Non-pigmented ciliary epithelial cell (primary cell): ENCODE measurements at regions not wholly inside any gene's neighbourhood (a gene's known extent, or its start where the extent isn't known, plus 50 kb on each side); places are given as distances from the start of the nearest gene placed in this dataset.
"Not testable (repeated sequence)": the region's sequence is repeated elsewhere in the genome, so short reads cannot be mapped to it uniquely, and the experiment has no call there.

Experiments used
- DNase-seq: peaks from one replicate; pipeline ENCODE4 v3.0.0-alpha.2; 2010; ENCODE audit warnings: low read depth

GRCh38 chrX:40373025-40373424, 207.7 kb upstream of the ATP6AP2 start:
- DNase-seq, result no peak

DNA sequence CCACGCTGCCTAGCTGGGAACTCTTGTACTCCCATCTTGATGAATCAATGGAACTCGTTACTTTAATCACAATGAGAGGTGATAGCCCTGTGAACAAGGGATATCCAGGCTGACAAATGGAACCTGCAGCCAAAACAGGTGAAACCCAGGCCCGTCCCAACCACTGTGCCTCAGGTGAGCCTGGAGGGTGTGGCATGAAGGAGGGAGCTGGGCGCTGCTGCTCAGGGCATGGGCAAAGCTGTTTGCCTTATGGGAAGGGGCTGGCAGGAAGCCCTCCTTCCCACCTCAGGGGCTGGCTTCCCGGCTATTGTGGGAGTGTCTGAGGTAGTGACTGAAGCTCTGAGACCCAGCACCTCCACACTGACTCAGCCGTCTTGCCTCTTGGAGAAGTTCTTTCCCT, 209.4 kb upstream of the ATP6AP2 start:
- no peak for DNase-seq

DNA sequence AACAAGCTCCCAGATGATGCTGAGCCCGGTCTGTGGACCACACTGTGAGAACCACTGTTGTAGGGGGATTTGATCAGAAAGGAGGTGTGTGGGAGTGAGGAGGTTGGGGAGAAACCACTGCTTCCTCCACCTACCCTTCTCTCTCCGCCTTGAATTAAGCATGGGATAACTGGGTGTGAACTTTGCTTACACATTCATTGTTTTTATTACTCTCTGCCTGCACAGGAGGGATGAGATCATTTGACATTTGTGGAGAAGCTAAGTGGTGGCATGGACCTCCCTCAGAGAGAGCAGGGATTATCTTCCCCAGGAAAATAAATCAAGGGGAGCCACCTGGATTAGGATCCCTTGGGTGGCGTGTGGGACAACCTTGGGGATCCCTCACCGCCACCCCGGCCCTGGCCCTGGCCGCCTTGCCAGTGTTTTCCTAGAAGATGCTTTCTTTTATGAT, 212.1 kb upstream of the ATP6AP2 start:
- DNase-seq, result no peak

DNA sequence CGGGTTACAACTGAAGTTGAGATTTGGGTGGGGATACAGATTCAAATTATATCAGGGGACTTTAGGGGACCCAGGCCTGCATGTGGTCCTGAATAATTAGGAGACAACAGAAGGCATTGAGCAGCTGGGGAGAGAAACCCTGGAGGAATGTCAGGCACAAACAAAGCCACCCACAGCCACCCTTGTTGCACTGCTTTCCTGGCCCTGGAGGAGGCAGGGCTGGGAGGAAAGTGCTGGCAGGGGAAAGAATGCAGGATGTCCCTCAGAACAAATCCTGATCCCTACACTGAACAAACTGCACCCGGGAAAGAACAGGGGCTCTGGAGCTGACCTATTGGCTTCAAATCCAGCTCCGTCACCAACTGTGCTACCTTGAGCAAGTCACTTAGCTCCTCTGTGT, 214.1 kb upstream of the ATP6AP2 start:
- DNase-seq, result no peak

- DNase-seq, result not testable (repeated sequence)
These were observed 218.5 kb upstream of the ATP6AP2 start for GRCh38 chrX:40362291-40362690.

DNA sequence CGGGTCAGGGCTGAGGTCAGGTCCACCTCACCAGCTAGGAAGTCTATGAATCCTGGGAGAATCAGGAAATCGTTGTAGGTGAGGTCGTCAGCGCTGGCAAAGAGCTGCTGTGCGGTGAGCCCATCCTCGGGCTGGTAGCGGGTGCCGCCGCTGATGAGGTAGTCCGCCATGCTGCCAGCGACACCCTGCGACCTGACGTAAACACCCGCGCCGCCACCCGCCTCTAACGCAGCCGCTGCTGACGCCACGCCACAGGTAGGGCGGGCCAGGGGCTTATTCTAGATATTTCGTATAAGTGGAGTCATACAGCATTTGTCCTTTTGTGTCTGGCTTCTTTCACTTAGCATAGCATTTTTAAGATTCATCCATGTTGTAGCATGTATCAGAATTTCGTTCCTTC, 220.2 kb upstream of the ATP6AP2 start:
- no peak for DNase-seq

GRCh38 chrX:40359593-40359992, 221.2 kb upstream of the ATP6AP2 start:
- no peak for DNase-seq

- DNase-seq, result no peak
These were observed 221.8 kb upstream of the ATP6AP2 start for GRCh38 chrX:40358994-40359393.

DNA sequence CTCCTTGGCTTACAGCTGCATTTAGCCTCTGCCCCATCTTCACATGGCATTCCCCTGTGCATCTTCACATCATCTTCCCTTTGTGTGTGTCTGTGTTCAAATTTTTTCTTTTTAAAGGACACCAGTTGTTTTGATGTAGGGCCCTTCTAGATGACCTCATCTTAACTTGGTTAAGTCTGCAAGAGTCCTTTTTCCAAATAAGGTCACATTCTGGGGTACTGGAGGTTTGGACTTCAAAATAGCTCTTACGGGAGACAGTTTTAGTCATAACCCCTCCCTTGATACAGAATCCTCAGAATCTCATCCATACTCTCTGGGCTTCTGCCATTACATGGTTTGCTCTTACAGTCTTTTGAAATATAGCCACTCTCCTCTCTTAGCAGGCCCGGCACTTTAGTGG, 231.5 kb upstream of the ATP6AP2 start:
- DNase-seq, result no peak

DNA sequence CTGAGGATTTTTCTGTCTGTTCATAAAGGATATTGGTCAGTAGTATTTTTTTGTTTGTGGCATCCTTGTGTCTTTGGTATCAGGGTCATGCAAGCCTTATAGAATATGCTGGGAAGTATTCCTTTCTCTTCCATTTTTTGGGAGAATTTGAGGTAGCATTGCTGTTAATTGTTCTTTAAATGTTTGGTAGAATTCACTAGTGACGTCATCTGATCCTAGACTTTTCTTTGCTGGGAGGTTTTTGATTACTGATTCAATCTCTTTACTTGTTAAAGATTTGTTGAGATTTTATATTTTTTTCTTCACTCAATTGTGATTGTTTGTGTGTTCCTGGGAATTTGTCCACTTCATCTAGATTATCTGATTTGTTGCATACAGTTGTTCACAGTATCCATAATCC, 234.4 kb upstream of the ATP6AP2 start:
- DNase-seq, result no peak

- no peak for DNase-seq
These were observed 237.5 kb upstream of the ATP6AP2 start for GRCh38 chrX:40343319-40343718.

DNA sequence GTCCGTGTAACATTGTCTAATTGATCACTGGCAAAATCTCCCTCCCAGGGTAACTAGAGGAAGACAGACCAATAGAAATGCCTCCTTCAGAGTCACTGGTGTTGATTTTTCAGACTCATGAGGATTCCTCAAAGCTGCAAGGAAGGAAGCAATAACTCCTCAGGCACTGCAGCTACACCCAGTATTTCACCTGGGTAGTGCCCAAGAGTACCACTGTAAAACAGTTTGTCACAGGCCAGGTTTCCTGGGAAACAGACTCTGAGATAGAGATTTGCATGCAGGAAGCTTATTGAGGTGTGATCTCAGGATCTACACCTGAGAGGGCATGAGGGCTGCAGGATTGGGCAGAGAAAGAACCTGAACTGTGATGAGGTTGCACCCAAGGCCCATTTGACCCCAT, 240.7 kb upstream of the ATP6AP2 start:
- DNase-seq, result no peak

GRCh38 chrX:40333344-40333743, 235.6 kb upstream of the BCOR start:
- DNase-seq, result no peak

- DNase-seq, result no peak
These were observed 234.0 kb upstream of the BCOR start for GRCh38 chrX:40331762-40332161.

- DNase-seq, result no peak
These were observed 233.6 kb upstream of the BCOR start for GRCh38 chrX:40331353-40331752.

DNA sequence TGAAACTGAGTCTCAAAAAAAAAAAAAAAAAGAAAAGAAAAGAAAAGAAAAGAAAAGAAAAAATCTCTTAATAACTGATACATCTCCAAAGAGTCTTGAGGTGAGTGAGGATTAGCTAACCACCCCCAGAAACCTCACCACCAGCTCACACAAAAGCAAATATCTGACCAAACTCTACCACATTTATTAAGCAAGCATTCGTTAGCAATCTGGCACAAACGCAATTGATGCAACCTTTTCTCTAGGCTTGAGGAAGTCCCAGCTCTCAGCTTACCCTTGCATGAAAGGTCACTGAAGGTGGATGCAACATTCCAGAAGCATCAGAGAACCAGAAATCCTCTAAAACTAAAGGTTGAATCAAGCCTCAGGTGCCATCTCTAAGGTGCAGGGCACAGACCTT, 231.9 kb upstream of the BCOR start:
- DNase-seq, result no peak

DNA sequence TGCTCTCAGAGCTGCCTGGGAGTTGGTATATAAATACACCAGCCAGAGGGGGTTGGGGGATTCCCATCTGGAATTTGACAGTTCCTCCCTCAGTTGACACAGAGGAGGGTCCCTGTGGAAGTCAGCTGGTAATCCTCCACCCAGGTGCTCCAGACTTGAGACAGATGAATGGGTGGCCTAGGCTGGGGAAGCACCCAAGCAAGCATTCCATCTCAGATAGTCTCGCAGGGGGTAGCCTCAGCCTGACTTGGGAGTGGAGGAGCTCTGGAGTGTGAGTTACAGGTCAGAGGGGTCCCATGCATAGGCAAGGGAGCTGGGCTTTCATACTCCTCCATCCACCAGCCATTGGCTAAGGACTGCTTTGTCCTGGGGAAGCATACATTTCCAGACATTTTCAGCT, 229.3 kb upstream of the BCOR start:
- DNase-seq, result no peak

DNA sequence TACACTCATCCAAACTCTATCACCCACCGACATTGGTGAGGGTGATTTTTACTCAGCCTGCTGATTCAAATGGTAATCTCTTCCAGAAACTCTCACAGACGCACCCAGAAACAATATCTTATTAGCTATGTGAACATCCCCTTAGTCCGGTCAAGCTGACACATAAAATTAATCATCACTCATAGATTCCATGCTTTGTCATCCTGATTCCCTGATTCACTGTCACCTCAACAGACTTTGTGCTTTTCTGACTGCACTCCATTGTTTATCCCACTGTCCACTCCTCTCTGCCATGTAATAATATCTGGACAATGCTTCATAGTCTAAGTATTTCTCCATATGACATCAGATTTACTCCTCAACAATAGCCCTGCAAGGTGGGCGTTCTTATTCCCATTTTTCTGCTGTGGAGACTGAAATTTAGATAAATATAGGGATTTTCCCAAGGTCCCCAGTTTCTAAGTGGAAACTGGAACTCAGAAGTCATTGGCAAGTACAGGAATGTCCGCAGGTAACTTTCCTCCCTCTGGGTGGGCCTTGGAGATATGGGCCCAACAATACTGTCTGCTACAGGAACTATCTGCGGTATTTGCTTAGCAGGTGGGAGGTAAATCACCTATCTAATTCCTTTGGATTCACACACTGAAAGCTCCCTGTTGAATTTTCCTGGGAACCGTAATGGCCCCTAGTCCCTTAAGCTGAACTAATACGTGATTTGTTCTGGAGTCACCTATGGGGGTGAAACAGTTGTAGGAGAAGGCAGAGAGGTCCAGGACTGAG, 228.6 kb upstream of the BCOR start:
- no peak for DNase-seq

DNA sequence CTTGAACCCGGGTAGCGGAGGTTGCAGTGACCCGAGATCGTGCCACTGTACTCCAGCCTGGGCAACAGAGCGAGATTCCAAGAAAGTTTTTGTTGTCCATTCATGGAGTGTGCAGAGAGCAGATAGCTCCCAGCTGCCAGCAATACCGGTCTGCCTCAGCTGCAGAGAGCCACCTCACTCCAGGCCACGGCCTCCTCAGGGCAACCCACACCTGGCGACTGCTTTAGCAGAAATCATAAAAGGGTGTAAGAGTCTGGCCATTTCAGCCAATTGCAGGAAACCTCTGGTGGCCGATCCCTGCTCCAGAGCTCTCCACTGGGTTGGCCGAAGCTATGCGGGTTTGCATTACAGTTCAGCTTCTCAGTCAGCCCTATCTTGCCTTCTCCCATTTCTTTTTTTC, 227.4 kb upstream of the BCOR start:
- DNase-seq, result no peak

- no peak for DNase-seq
These were observed 226.2 kb upstream of the BCOR start for GRCh38 chrX:40323977-40324376.

GRCh38 chrX:40320819-40321218, 223.1 kb upstream of the BCOR start:
- DNase-seq, result no peak

DNA sequence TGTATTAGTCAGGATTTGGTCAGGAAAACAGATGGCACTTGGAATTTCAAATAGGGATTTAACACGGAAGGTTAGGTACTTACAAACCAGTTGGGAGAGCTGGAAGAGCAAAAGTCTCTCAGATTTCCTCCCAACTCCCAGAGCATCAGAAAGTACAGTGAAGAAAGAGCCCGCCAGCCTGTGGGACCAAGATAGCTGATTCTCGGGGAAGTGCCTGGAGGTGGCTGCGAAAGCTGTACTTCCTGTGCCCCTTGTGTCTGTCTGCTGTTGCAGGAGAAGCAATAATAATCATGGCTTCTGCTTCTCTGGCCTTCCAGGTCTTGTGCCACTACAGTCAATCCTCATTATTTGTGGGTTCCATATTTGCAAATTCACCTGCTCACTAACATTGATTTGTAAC, 221.0 kb upstream of the BCOR start:
- DNase-seq, result no peak

DNA sequence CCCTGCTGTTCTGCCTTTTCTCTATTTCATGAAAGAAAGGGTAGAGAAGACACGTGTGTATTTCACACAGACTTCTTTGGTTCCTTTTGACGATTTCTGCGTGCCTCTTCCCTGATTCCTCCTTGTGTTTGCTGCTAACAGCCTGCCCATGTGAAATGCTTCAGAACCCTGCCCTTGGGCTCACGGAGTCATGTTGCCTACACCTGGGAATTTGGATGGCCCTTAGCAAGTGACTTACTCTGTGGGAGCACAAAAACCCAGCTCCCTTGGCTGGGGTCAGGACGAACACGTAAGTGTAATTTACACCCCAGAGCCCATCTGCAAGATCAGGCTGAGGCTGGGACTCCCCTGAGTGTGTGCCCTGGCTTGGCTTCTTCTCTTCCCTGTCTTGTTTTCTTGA, 220.3 kb upstream of the BCOR start:
- no peak for DNase-seq

- DNase-seq, result no peak
These were observed 218.7 kb upstream of the BCOR start for GRCh38 chrX:40316502-40316901.
